GM21423 (cell line): ENCODE measurements at regions not wholly inside any gene's neighbourhood (a gene's known extent, or its start where the extent isn't known, plus 50 kb on each side); places are given as distances from the start of the nearest gene placed in this dataset.
"Not testable (repeated sequence)": the region's sequence is repeated elsewhere in the genome, so short reads cannot be mapped to it uniquely, and the experiment has no call there.

ENCODE experiments used
- ATAC-seq: cut with Tn5 transposase; IDR thresholded peaks from one replicate; pipeline ENCODE4 v1.9.1; 2021; ENCODE audit warnings: mild to moderate bottlenecking, moderate library complexity; ENCODE audit not compliant: unreplicated experiment

GRCh38 chr14:41549821-41550607, 56.7 kb upstream of the LRFN5 start:
- ATAC-seq = no peak

DNA sequence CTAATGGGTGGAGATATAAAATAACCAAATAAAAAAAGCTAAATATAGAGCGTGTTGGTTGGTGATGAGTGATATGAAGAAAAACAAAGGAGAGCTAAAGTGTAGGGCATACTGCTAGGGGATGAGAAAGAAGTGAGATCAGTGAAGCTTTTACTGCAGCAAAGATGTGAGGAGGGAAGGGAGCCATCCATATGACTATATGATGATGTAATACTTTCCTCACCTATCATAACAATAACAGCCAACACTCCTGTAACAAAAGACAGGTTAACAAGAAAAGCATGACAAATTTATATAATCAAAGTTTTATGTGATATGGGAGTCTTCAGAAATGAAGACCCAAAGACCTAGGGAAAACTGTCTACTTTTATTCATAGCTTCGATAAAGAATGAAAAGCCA, 57.4 kb upstream of the LRFN5 start:
- ATAC-seq = no peak

- ATAC-seq = no peak
These were observed 58.0 kb upstream of the LRFN5 start for GRCh38 chr14:41548666-41549065.

DNA sequence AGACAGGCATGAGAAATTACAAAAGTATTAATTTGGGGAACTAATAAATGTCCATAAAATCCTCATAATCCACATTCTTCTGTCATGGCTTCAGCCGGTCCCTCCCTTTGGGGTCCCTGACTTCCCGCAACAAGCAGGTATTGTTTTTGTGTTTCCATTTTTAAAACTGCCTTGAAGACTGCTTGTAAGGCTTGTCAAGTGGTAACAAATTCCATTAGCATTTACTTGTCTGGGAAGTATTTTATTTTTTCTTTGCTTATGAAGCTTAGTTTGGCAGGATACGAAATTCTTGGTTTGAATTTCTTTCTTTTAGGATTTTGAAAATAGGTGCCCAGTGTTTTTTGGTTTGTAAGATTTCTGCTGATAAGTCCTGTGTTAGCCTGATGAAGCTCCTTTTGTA, 65.3 kb upstream of the LRFN5 start:
- no peak for ATAC-seq

GRCh38 chr14:41532255-41532654, 74.4 kb upstream of the LRFN5 start:
- no peak for ATAC-seq

DNA sequence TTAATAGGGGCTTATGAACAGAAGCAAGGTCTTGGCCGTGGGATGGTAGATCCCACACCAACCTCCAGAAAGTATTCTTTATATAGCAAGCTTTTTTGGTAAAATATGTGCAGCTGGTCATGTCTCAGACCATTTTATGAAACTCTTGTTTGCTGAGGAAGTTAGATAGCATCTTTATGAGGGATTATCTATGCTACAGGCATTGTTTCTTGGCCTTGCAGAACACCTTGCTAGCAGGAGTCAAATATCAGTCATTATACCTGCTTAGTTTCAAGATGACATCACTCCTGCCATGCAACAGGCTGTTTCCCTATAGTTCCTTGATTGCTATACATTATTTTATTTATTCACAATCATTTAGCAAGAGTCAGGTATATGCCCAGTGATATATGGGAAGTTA, 84.8 kb upstream of the LRFN5 start:
- no peak for ATAC-seq

DNA sequence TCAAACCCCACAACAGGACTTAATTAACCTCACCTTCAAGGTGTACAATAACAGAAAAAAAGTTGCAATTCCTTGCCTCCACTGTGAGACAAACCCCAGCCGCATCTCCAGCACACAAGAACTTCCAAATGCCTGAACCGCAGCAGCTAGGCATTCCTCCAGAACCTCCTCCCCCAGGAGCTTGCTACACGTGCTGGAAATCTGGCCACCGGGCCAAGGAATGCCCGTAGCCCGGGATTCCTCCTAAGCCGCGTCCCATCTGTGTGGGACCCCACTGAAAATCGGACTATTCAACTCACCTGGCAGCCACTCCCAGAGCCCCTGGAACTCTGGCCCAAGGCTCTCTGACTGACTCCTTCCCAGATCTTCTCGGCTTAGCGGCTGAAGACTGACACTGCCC, 88.6 kb upstream of the LRFN5 start:
- ATAC-seq = not testable (repeated sequence)

- ATAC-seq = no peak
These were observed 100.1 kb upstream of the LRFN5 start for GRCh38 chr14:41506552-41506951.

GRCh38 chr14:41505491-41505890, 101.2 kb upstream of the LRFN5 start:
- ATAC-seq = no peak

DNA sequence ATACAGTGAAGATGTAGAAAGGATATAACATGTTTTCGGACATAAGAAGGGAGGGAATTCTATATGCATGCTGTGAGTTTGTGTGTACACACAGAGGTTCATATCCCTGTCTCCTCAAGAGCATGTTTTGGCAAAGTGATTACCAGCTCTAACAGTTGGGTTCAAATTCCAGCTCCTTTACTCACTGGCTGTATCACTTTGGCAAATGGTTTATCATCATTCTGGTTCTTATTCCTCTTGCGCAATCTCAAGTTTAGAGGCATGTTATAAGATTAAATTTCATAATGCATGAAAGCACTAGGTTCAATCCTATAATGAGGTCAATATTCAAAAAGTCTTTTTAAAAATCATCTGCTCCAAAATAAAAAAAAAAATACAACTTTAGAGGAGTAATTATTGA, 107.7 kb upstream of the LRFN5 start:
- ATAC-seq = no peak

GRCh38 chr14:41490323-41490722, 116.4 kb upstream of the LRFN5 start:
- ATAC-seq = no peak

- no peak for ATAC-seq
These were observed 117.2 kb upstream of the LRFN5 start for GRCh38 chr14:41489315-41489972.

GRCh38 chr14:41488401-41488800, 118.3 kb upstream of the LRFN5 start:
- no peak for ATAC-seq

GRCh38 chr14:41482861-41483260, 123.8 kb upstream of the LRFN5 start:
- no peak for ATAC-seq

DNA sequence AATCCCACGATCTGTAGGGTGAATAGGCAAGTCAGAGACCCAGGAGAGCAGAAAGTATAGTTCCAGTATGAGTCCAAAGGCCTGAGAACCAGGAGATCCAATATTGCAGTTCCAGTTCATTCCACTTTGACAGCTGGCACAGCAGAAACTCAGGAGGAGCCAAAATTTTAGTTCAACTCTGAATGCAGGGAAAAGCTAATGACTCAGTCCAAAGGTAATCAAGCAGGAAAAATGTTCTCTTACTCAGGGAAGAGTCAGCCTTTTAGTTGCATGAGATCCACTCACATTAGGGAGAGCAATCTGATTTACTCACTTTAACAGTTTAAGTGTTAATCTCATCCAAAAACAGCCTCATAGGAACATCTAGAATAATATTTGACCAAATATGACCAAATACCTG, 130.2 kb upstream of the LRFN5 start:
- ATAC-seq = no peak

- ATAC-seq = no peak
These were observed 145.3 kb upstream of the LRFN5 start for GRCh38 chr14:41461380-41461779.

GRCh38 chr14:41457393-41457792, 149.3 kb upstream of the LRFN5 start:
- no peak for ATAC-seq

- no peak for ATAC-seq
These were observed 157.6 kb upstream of the LRFN5 start for GRCh38 chr14:41449066-41449465.

GRCh38 chr14:41446008-41446407, 160.7 kb upstream of the LRFN5 start:
- no peak for ATAC-seq

DNA sequence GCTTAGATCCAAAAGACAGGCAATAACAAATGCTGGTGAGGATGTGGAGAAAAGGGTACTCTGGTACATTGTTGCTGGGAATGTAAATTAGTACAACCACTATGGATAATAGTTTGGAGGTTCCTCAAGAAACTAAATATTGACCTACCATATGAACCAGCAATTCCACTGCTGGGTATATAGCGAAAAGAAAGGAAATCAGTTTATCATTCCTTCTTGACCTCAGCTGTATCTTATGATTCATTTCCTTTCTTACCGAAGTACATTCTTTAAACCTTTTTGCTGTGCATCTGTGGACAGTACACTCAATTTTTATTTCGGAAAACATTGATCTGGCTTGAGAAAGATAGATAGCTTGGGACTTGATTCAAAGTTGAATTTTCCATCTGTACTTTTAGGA, 183.2 kb upstream of the LRFN5 start:
- ATAC-seq = no peak

DNA sequence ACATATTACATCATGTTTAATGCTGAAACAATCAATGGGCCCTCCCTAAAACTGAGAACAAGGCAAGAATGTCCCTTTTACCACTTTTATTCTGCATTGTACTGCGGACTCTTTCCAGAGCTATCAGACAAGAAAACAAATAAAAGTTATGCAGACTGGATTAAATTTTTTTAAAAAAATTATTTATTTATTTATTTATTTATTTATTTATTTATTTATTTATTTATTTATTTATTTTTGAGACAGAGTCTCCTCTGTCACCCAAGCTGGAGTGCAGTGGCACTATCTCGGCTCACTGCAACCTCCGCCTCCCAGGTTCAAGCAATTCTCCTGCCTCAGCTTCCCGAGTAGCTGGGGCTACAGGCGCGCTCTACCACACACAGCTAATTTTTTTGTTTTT, 185.4 kb upstream of the LRFN5 start:
- ATAC-seq = not testable (repeated sequence)

GRCh38 chr14:41419709-41420108, 187.0 kb upstream of the LRFN5 start:
- no peak for ATAC-seq

GRCh38 chr14:41418851-41419250, 187.8 kb upstream of the LRFN5 start:
- no peak for ATAC-seq
